Astrocyte (in vitro differentiated cells and primary cell): ENCODE measurements at regions not wholly inside any gene's neighbourhood (a gene's known extent, or its start where the extent isn't known, plus 50 kb on each side); places are given as distances from the start of the nearest gene placed in this dataset.

Experiments used
- DNase-seq: peaks from one replicate; pipeline ENCODE4 v3.0.0-alpha.2; 2010; ENCODE audit warnings: low read depth
- FAIRE-seq: peaks from 2 replicates; lab custom pipeline; 2011; peaks lifted over from hg19 to GRCh38; lab: Jason Lieb, UNC
- H2AFZ ChIP-seq: 2 replicates; pipeline ENCODE4 v1.6.0; 2012; ENCODE audit warnings: low read depth, low read length, inconsistent platforms
- H3K27ac ChIP-seq: 2 replicates; pipeline ENCODE4 v1.5.1; 2011; ENCODE audit warnings: low read depth, low read length, inconsistent platforms
- H3K27me3 ChIP-seq: 2 replicates; pipeline ENCODE4 v1.6.0; 2011; ENCODE audit warnings: low read length, inconsistent platforms; ENCODE audit not compliant: insufficient read depth
- H3K36me3 ChIP-seq: 2 replicates; pipeline ENCODE4 v1.5.1; 2011; ENCODE audit warnings: low read length, inconsistent platforms; ENCODE audit not compliant: insufficient read depth
- H3K4me1 ChIP-seq: 2 replicates; pipeline ENCODE4 v1.5.1; 2011; ENCODE audit warnings: low read length, inconsistent platforms; ENCODE audit not compliant: insufficient read depth
- H3K4me2 ChIP-seq: 2 replicates; pipeline ENCODE4 v1.6.0; 2012; ENCODE audit warnings: low read length, inconsistent platforms
- H3K4me3 ChIP-seq: 2 replicates; pipeline ENCODE4 v1.5.1; 2011; ENCODE audit warnings: low read depth, mild to moderate bottlenecking, low read length, inconsistent platforms; ENCODE audit not compliant: insufficient read depth
- H3K79me2 ChIP-seq: 2 replicates; pipeline ENCODE4 v1.6.0; 2012; ENCODE audit warnings: mild to moderate bottlenecking, low read length, inconsistent platforms; ENCODE audit not compliant: insufficient read depth
- H3K9ac ChIP-seq: 2 replicates; pipeline ENCODE4 v1.6.0; 2012; ENCODE audit warnings: mild to moderate bottlenecking, low read length, inconsistent platforms
- H3K9me3 ChIP-seq: 2 replicates; pipeline ENCODE4 v1.5.1; 2012; ENCODE audit warnings: low read depth, mild to moderate bottlenecking, low read length, inconsistent platforms; ENCODE audit not compliant: insufficient read depth
- H4K20me1 ChIP-seq: 2 replicates; pipeline ENCODE4 v1.6.0; 2012; ENCODE audit warnings: low read length, inconsistent platforms; ENCODE audit not compliant: insufficient read depth
- H3K27ac Mint-ChIP-seq: one replicate; pipeline ENCODE4 v1.8.0; 2021; ENCODE audit warnings: mild to moderate bottlenecking, mixed read lengths; ENCODE audit not compliant: unreplicated experiment
- H3K27me3 Mint-ChIP-seq: one replicate; pipeline ENCODE4 v1.8.0; 2021; ENCODE audit warnings: low read depth, mixed read lengths; ENCODE audit not compliant: unreplicated experiment
- H3K36me3 Mint-ChIP-seq: one replicate; pipeline ENCODE4 v1.8.0; 2021; ENCODE audit warnings: low read depth, mixed read lengths; ENCODE audit not compliant: unreplicated experiment
- H3K4me1 Mint-ChIP-seq: one replicate; pipeline ENCODE4 v1.8.0; 2021; ENCODE audit warnings: low read depth, mixed read lengths; ENCODE audit not compliant: unreplicated experiment
- H3K4me3 Mint-ChIP-seq: one replicate; pipeline ENCODE4 v1.8.0; 2021; ENCODE audit warnings: mild to moderate bottlenecking, moderate library complexity, mixed read lengths; ENCODE audit not compliant: unreplicated experiment
- H3K9me3 Mint-ChIP-seq: one replicate; pipeline ENCODE4 v1.8.0; 2021; ENCODE audit warnings: mild to moderate bottlenecking, mixed read lengths; ENCODE audit not compliant: unreplicated experiment
- EZH2 ChIP-seq: IDR thresholded peaks from 2 replicates; pipeline ENCODE4 v1.6.1; 2012; ENCODE audit warnings: mild to moderate bottlenecking, low read length, inconsistent platforms; ENCODE audit not compliant: insufficient read depth
- TF ChIP-seq, protein P1 (sequence below): IDR thresholded peaks from 2 replicates; pipeline ENCODE4 v1.5.1; 2011; ENCODE audit warnings: low read depth, mild to moderate bottlenecking, inconsistent platforms, low read length, moderate library complexity; ENCODE audit not compliant: insufficient read depth

DNA sequence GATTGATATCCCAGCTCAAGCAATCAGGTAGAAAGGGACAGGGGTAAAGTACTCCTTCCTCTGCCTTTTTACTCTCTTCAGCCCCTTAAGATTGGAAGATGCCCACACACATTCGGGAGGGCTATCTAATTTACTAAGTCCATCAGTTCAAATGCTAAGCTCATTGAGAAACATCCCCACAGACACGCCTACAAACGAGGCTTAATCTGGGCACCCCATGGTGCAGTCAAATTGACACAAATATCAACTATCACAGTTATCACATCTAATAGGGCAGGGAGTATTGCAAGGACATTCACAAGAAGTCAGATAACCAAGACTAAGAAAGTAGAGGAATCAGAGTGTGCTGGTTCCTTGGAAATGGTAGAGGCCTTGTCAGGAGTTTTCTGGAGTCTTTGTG, 437.8 kb upstream of the AZI2 start:
- H3K36me3 ChIP-seq = no peaks in the 10 kb centered on the region
- no peaks in the 10 kb centered on the region for H3K27me3 Mint-ChIP-seq
- H3K4me2 ChIP-seq = no peak overlapping the region
- no peaks in the 10 kb centered on the region for H3K79me2 ChIP-seq
- H3K27me3 ChIP-seq = no peaks in the 10 kb centered on the region
- no peak overlapping the region for H3K27ac ChIP-seq
- no peak overlapping the region for H3K27ac Mint-ChIP-seq
- DNase-seq = no peak
- H3K4me3 ChIP-seq = no peak overlapping the region
- no peak overlapping the region for H3K9ac ChIP-seq
- no peaks in the 10 kb centered on the region for H3K36me3 Mint-ChIP-seq
- no peak for FAIRE-seq
- no peaks in the 10 kb centered on the region for H3K9me3 ChIP-seq
- no peaks in the 10 kb centered on the region for H3K4me1 ChIP-seq
- TF ChIP-seq, protein P1, sequence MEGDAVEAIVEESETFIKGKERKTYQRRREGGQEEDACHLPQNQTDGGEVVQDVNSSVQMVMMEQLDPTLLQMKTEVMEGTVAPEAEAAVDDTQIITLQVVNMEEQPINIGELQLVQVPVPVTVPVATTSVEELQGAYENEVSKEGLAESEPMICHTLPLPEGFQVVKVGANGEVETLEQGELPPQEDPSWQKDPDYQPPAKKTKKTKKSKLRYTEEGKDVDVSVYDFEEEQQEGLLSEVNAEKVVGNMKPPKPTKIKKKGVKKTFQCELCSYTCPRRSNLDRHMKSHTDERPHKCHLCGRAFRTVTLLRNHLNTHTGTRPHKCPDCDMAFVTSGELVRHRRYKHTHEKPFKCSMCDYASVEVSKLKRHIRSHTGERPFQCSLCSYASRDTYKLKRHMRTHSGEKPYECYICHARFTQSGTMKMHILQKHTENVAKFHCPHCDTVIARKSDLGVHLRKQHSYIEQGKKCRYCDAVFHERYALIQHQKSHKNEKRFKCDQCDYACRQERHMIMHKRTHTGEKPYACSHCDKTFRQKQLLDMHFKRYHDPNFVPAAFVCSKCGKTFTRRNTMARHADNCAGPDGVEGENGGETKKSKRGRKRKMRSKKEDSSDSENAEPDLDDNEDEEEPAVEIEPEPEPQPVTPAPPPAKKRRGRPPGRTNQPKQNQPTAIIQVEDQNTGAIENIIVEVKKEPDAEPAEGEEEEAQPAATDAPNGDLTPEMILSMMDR = no peak
- TF ChIP-seq EZH2 = no peak
- no peaks in the 10 kb centered on the region for H4K20me1 ChIP-seq
- peaks cover 3% of the 10 kb centered on the region for H3K9me3 Mint-ChIP-seq
- no peak overlapping the region for H2AFZ ChIP-seq
- H3K4me1 Mint-ChIP-seq = no peaks in the 10 kb centered on the region
- H3K4me3 Mint-ChIP-seq = no peak overlapping the region

DNA sequence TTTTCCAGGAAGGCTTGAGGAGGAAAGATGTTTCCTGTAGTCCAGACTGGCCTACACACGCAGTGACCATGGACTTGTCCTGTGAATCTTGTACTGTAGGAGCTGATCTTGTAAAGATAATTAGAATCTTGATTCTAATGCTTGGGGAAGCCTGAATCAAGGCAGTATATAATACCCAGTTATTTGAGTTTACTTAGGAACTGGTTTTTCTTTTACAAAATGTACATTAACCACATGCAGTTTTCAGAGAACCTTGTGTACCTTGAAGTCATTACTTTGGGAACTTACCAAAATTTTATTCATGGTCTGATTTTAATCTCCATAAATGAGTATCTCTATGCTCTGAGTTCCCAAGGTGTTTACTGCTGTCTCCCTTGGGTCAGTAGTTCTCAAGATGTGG, 439.9 kb upstream of the AZI2 start:
- Histone ChIP-seq H3K9me3 (no peaks in the 10 kb centered on the region), H3K79me2 (no peaks in the 10 kb centered on the region), H2AFZ (no peak overlapping the region), H3K4me3 (no peak overlapping the region), H3K27ac (no peak overlapping the region), H3K27me3 (no peaks in the 10 kb centered on the region), H3K4me1 (no peaks in the 10 kb centered on the region), H3K36me3 (no peaks in the 10 kb centered on the region), H4K20me1 (no peaks in the 10 kb centered on the region), H3K9ac (no peak overlapping the region), H3K4me2 (no peak overlapping the region)
- H3K4me3 Mint-ChIP-seq = no peak overlapping the region
- H3K36me3 Mint-ChIP-seq = no peaks in the 10 kb centered on the region
- no peak for FAIRE-seq
- no peaks in the 10 kb centered on the region for H3K4me1 Mint-ChIP-seq
- no peaks in the 10 kb centered on the region for H3K9me3 Mint-ChIP-seq
- no peak overlapping the region for H3K27ac Mint-ChIP-seq
- TF ChIP-seq EZH2 = no peak
- TF ChIP-seq, protein P1 = no peak
- no peak for DNase-seq
- H3K27me3 Mint-ChIP-seq = no peaks in the 10 kb centered on the region

DNA sequence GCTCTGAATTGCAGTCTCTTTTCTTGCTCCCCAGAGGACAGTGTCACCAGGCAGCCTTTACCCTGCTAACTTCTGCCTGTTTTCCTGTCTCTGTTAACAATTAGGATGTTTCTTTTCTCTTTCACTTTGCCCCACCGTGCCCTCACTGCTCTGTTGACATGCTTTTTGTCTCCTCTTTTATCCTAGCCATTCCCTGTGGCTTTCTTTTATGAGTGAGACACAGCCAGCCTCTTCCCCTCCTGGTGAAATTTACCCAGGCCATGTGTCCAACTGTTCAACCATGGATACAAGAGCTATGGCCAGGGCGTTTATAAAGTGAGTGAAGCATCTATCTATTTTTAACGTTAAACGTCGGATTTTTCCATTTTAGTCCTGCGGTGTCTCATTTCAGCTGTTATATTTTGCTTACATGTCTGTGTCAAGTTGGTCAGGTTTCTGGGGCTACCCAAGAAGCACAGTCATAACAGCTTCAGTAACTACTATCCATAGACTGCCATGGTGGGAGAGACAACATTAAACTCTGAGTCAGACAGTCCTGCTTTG, 443.2 kb upstream of the AZI2 start:
- FAIRE-seq (peak; percentile 17), DNase-seq (peak; percentile 6)
- Histone ChIP-seq H2AFZ (peak overlapping the region; percentile 7), H3K79me2 (no peaks in the 10 kb centered on the region), H3K27me3 (no peaks in the 10 kb centered on the region), H3K4me1 (no peaks in the 10 kb centered on the region), H4K20me1 (no peaks in the 10 kb centered on the region), H3K4me2 (peak overlapping the region; percentile 46), H3K36me3 (no peaks in the 10 kb centered on the region), H3K4me3 (no peak overlapping the region), H3K27ac (no peak overlapping the region), H3K9ac (no peak overlapping the region), H3K9me3 (no peaks in the 10 kb centered on the region)
- TF ChIP-seq, protein P1 = no peak
- no peaks in the 10 kb centered on the region for H3K27me3 Mint-ChIP-seq
- H3K4me3 Mint-ChIP-seq = no peak overlapping the region
- no peaks in the 10 kb centered on the region for H3K36me3 Mint-ChIP-seq
- H3K27ac Mint-ChIP-seq = no peak overlapping the region
- H3K9me3 Mint-ChIP-seq = no peaks in the 10 kb centered on the region
- H3K4me1 Mint-ChIP-seq = no peaks in the 10 kb centered on the region
